Epithelial cell of esophagus (primary cell): ENCODE measurements at regions not wholly inside any gene's neighbourhood (a gene's known extent, or its start where the extent isn't known, plus 50 kb on each side); places are given as distances from the start of the nearest gene placed in this dataset.

Experiments used
- DNase-seq: peaks from one replicate; pipeline ENCODE4 v3.0.0; 2010; ENCODE audit warnings: low read depth
- H3K4me3 ChIP-seq: 2 replicates; pipeline ENCODE4 v1.5.1; 2011; ENCODE audit warnings: mild to moderate bottlenecking, low read length, control low read depth
- CTCF ChIP-seq: IDR thresholded peaks from 2 replicates; pipeline ENCODE4 v1.5.1; 2011; ENCODE audit warnings: low read depth, mild to moderate bottlenecking, low read length, control low read depth, inconsistent platforms; ENCODE audit not compliant: insufficient read depth; ENCODE audit errors: missing control alignments

DNA sequence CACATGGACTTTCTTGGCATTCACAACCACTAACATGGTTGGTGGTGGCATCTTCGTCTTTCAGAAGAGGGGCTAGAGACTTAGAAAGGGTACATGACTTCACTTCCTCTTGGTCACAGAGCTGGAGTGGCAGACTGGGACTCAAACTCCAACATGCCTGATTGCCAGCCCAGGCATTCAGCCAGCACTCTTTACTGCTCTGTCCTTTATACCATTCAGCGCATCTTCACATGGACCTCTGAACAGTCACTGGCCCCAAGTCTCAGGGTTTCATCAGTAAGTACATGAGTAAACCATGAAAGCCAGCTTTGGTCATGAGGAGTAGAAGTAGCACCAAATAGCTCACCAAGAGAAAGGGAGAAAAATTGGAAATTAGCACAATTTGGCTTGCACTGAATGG lies 148.4 kb upstream of the KLF14 start:
- DNase-seq = no peak
- H3K4me3 ChIP-seq = no peak overlapping the region
- TF ChIP-seq CTCF = no peak

DNA sequence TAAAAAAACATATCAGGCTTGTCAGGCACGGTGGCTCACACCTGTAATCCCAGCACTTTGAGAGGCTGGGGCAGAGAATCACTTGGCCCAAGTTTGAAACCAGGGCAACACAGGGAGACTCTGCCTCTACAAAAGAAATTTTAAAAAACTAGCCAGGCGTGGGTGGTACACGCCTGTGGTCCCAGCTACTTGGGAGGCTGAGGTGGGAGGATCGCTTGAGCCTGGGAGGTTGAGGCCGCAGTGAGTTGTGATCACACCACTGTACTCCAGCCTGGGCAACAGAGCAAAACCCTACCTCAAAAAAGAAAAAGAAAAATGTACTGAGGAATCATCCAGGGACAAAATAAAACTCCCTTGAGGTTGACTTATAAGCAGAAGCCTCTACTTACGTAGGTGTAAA lies 149.9 kb upstream of the KLF14 start:
- no peak for TF ChIP-seq CTCF
- no peak overlapping the region for H3K4me3 ChIP-seq
- DNase-seq = no peak

DNA sequence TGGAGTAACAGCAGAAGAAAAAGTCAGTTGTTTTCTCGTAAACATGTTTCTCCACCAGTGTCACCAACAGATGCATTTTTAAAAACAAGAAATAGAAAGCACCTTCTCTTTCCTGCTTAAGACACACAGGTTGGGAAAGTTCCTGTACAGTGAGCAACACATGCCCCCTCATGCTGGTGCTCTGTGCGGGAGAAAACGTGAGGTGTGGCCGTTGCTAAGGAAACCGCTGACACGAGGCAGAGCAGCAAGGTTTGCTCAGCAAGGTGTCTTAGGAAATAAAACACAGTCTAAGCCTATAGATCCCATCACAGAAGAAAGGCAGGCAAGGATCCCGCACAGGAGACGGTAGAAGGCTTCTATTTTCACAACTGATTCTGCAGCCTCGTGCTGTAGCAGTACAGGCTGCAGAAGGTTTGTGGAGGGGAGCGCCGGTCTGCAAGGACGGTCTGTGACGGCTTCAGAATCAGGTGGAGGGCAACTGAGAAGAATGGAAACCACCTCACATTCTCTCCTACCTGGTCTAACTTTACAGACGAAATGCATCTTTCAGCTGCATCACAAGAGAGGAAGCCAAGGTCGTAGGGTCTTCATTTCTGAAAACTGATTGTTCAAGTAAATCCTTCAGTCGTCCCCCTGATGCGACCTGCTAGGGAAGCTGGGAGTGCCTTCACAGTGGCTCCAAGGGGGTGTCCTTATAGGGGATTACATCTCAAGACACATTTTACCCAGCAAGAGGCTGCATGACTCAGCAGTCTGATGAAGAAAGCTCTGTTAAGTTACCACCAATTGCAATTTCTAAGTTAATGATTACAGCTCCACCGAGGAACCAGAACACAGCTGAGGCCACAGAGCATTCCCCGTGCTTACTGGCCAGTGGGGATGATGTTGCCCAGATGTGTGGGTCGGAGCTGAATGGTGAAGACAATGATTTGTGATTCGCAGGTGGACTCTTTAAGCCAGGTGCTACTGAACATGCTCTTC lies 150.7 kb upstream of the KLF14 start:
- no peak for TF ChIP-seq CTCF
- H3K4me3 ChIP-seq = no peak overlapping the region
- DNase-seq = peak; percentile 89

GRCh38 chr7:130886438-130887135 lies 152.6 kb upstream of the KLF14 start:
- no peak for TF ChIP-seq CTCF
- H3K4me3 ChIP-seq = no peak overlapping the region
- DNase-seq = no peak

DNA sequence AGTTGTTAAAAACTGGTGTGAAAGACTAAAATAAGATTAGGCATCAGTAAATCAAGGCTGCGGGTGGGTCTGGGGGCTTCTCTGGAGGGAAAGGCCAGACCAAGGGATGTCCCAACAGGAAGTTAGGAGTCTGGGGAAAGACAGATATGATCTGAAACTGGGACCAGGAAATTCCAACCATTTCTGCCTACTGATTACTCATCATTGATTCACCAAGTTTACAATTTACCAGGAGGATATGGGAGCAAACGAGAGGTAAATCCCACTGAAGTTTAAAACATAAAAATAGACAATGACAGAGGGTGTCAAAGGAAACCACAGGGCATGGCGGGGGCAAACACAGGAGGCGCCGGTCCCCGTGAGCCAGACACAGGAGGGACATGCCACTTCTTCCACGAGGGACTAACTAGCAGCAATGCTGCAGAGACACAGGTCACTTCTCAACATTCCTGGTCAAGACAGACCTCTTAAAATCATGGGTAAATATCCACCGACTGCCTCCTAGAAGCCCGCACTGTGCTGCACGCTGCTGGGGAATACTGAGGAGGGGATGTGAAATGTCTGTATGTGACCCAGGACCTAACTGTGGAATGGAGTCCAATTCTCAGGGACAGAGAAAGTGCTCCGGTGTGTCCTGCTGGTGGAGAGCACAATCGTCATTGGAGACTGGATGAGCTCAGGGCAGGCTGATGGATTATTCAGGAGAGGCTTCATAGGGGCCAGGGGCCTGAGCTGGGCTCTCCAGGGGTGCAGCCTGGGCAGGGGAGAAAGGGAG lies 153.4 kb upstream of the KLF14 start:
- H3K4me3 ChIP-seq = no peak overlapping the region
- no peak for TF ChIP-seq CTCF
- DNase-seq = peak; percentile 79

DNA sequence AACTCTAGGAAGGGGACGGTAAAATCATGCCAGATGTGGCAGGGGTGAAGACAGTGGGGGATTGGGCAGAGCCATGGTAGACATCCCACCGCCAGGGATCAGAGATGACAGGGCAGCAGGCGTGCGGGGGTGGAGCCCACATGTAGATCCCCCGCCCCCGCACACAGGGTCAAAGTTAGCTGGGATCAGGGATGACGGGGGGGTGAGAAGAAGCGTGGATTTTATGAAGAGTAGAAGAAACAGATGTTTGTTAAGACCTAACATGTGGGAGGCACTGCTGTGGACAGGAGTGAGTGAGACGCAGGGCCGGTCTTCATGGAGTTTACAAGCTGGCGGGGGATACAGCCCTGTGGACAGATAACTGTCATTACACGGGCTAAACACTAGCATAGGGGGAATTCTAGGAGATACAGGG lies 154.0 kb upstream of the KLF14 start:
- H3K4me3 ChIP-seq = no peak overlapping the region
- no peak for TF ChIP-seq CTCF
- no peak for DNase-seq
